Astrocyte (in vitro differentiated cells and primary cell): ENCODE measurements at regions not wholly inside any gene's neighbourhood (a gene's known extent, or its start where the extent isn't known, plus 50 kb on each side); places are given as distances from the start of the nearest gene placed in this dataset.

ENCODE experiments used
- DNase-seq: peaks from one replicate; pipeline ENCODE4 v3.0.0-alpha.2; 2010; ENCODE audit warnings: low read depth
- FAIRE-seq: peaks from 2 replicates; lab custom pipeline; 2011; peaks lifted over from hg19 to GRCh38; lab: Jason Lieb, UNC
- H2AFZ ChIP-seq: 2 replicates; pipeline ENCODE4 v1.6.0; 2012; ENCODE audit warnings: low read depth, low read length, inconsistent platforms
- H3K27ac ChIP-seq: 2 replicates; pipeline ENCODE4 v1.5.1; 2011; ENCODE audit warnings: low read depth, low read length, inconsistent platforms
- H3K27me3 ChIP-seq: 2 replicates; pipeline ENCODE4 v1.6.0; 2011; ENCODE audit warnings: low read length, inconsistent platforms; ENCODE audit not compliant: insufficient read depth
- H3K36me3 ChIP-seq: 2 replicates; pipeline ENCODE4 v1.5.1; 2011; ENCODE audit warnings: low read length, inconsistent platforms; ENCODE audit not compliant: insufficient read depth
- H3K4me1 ChIP-seq: 2 replicates; pipeline ENCODE4 v1.5.1; 2011; ENCODE audit warnings: low read length, inconsistent platforms; ENCODE audit not compliant: insufficient read depth
- H3K4me2 ChIP-seq: 2 replicates; pipeline ENCODE4 v1.6.0; 2012; ENCODE audit warnings: low read length, inconsistent platforms
- H3K4me3 ChIP-seq: 2 replicates; pipeline ENCODE4 v1.5.1; 2011; ENCODE audit warnings: low read depth, mild to moderate bottlenecking, low read length, inconsistent platforms; ENCODE audit not compliant: insufficient read depth
- H3K79me2 ChIP-seq: 2 replicates; pipeline ENCODE4 v1.6.0; 2012; ENCODE audit warnings: mild to moderate bottlenecking, low read length, inconsistent platforms; ENCODE audit not compliant: insufficient read depth
- H3K9ac ChIP-seq: 2 replicates; pipeline ENCODE4 v1.6.0; 2012; ENCODE audit warnings: mild to moderate bottlenecking, low read length, inconsistent platforms
- H3K9me3 ChIP-seq: 2 replicates; pipeline ENCODE4 v1.5.1; 2012; ENCODE audit warnings: low read depth, mild to moderate bottlenecking, low read length, inconsistent platforms; ENCODE audit not compliant: insufficient read depth
- H4K20me1 ChIP-seq: 2 replicates; pipeline ENCODE4 v1.6.0; 2012; ENCODE audit warnings: low read length, inconsistent platforms; ENCODE audit not compliant: insufficient read depth
- H3K27ac Mint-ChIP-seq: one replicate; pipeline ENCODE4 v1.8.0; 2021; ENCODE audit warnings: mild to moderate bottlenecking, mixed read lengths; ENCODE audit not compliant: unreplicated experiment
- H3K27me3 Mint-ChIP-seq: one replicate; pipeline ENCODE4 v1.8.0; 2021; ENCODE audit warnings: low read depth, mixed read lengths; ENCODE audit not compliant: unreplicated experiment
- H3K36me3 Mint-ChIP-seq: one replicate; pipeline ENCODE4 v1.8.0; 2021; ENCODE audit warnings: low read depth, mixed read lengths; ENCODE audit not compliant: unreplicated experiment
- H3K4me1 Mint-ChIP-seq: one replicate; pipeline ENCODE4 v1.8.0; 2021; ENCODE audit warnings: low read depth, mixed read lengths; ENCODE audit not compliant: unreplicated experiment
- H3K4me3 Mint-ChIP-seq: one replicate; pipeline ENCODE4 v1.8.0; 2021; ENCODE audit warnings: mild to moderate bottlenecking, moderate library complexity, mixed read lengths; ENCODE audit not compliant: unreplicated experiment
- H3K9me3 Mint-ChIP-seq: one replicate; pipeline ENCODE4 v1.8.0; 2021; ENCODE audit warnings: mild to moderate bottlenecking, mixed read lengths; ENCODE audit not compliant: unreplicated experiment
- CTCF ChIP-seq: IDR thresholded peaks from 2 replicates; pipeline ENCODE4 v1.5.1; 2011; ENCODE audit warnings: low read depth, mild to moderate bottlenecking, inconsistent platforms, low read length, moderate library complexity; ENCODE audit not compliant: insufficient read depth
- EZH2 ChIP-seq: IDR thresholded peaks from 2 replicates; pipeline ENCODE4 v1.6.1; 2012; ENCODE audit warnings: mild to moderate bottlenecking, low read length, inconsistent platforms; ENCODE audit not compliant: insufficient read depth

- Mint-ChIP-seq H3K4me3 (no peak overlapping the region), H3K27ac (no peak overlapping the region), H3K27me3 (no peaks in the 10 kb centered on the region), H3K9me3 (no peaks in the 10 kb centered on the region), H3K4me1 (no peaks in the 10 kb centered on the region), H3K36me3 (no peaks in the 10 kb centered on the region)
- Histone ChIP-seq H4K20me1 (no peaks in the 10 kb centered on the region), H3K27ac (no peak overlapping the region), H3K79me2 (no peaks in the 10 kb centered on the region), H3K36me3 (no peaks in the 10 kb centered on the region), H3K4me1 (peaks cover 9% of the 10 kb centered on the region), H3K4me3 (no peak overlapping the region), H3K27me3 (no peaks in the 10 kb centered on the region), H3K9ac (no peak overlapping the region), H3K4me2 (no peak overlapping the region), H3K9me3 (no peaks in the 10 kb centered on the region), H2AFZ (no peak overlapping the region)
- FAIRE-seq: no peak
- DNase-seq: no peak
- no peak for TF ChIP-seq EZH2
- no peak for TF ChIP-seq CTCF
Observed at GRCh38 chr13:27014406-27015359, 156.9 kb downstream of the USP12 start.

GRCh38 chr13:27012482-27013197 is 159.0 kb downstream of the USP12 start:
- no peak overlapping the region for H3K4me3 ChIP-seq
- H3K9ac ChIP-seq: no peak overlapping the region
- Mint-ChIP-seq H3K36me3 (no peaks in the 10 kb centered on the region), H3K4me3 (no peak overlapping the region), H3K27me3 (peaks cover 2% of the 10 kb centered on the region), H3K9me3 (no peaks in the 10 kb centered on the region), H3K4me1 (no peaks in the 10 kb centered on the region), H3K27ac (peak overlapping the region; percentile 6)
- no peak overlapping the region for H3K27ac ChIP-seq
- H4K20me1 ChIP-seq: no peaks in the 10 kb centered on the region
- H3K4me1 ChIP-seq: peaks cover 9% of the 10 kb centered on the region
- peak; percentile 26 for FAIRE-seq
- no peaks in the 10 kb centered on the region for H3K9me3 ChIP-seq
- peaks cover 3% of the 10 kb centered on the region for H3K27me3 ChIP-seq
- no peaks in the 10 kb centered on the region for H3K79me2 ChIP-seq
- no peak overlapping the region for H2AFZ ChIP-seq
- peak; percentile 87 for DNase-seq
- H3K4me2 ChIP-seq: peak overlapping the region; percentile 32
- TF ChIP-seq EZH2: no peak
- no peak for TF ChIP-seq CTCF
- H3K36me3 ChIP-seq: no peaks in the 10 kb centered on the region
